H9 (cell line): ENCODE measurements at regions not wholly inside any gene's neighbourhood (a gene's known extent, or its start where the extent isn't known, plus 50 kb on each side); places are given as distances from the start of the nearest gene placed in this dataset.

Experiments
- DNase-seq: peaks from one replicate; pipeline ENCODE4 v3.0.0-alpha.2; 2017
- H2AFZ ChIP-seq: one replicate; pipeline ENCODE4 v1.6.1; 2013; ENCODE audit warnings: mild to moderate bottlenecking, low read length, control low read depth, moderate library complexity
- H2AK5ac ChIP-seq: 2 replicates; pipeline ENCODE4 v1.6.1; 2013; ENCODE audit warnings: low read length, control low read depth, mixed read lengths; ENCODE audit not compliant: insufficient read length
- H2BK120ac ChIP-seq: one replicate; pipeline ENCODE4 v1.6.1; 2013; ENCODE audit warnings: low read depth, mild to moderate bottlenecking, low read length, control low read depth, inconsistent platforms; ENCODE audit not compliant: poor library complexity, severe bottlenecking
- H2BK12ac ChIP-seq: 2 replicates; pipeline ENCODE4 v1.6.1; 2013; ENCODE audit warnings: low read length, control low read depth, mixed read lengths, low read depth; ENCODE audit not compliant: insufficient read length
- H2BK15ac ChIP-seq: 2 replicates; pipeline ENCODE4 v1.6.1; 2013; ENCODE audit warnings: low read depth, low read length, control low read depth
- H2BK20ac ChIP-seq: one replicate; pipeline ENCODE4 v1.6.1; 2013; ENCODE audit warnings: low read depth, mild to moderate bottlenecking, low read length, control low read depth, inconsistent platforms; ENCODE audit not compliant: poor library complexity, severe bottlenecking
- H2BK5ac ChIP-seq: 2 replicates; pipeline ENCODE4 v1.6.1; 2013; ENCODE audit warnings: low read length, control low read depth, mixed read lengths; ENCODE audit not compliant: insufficient read length
- H3K14ac ChIP-seq: 2 replicates; pipeline ENCODE4 v1.6.1; 2013; ENCODE audit warnings: low read length, control low read depth; ENCODE audit not compliant: insufficient read depth
- H3K18ac ChIP-seq: 2 replicates; pipeline ENCODE4 v1.6.1; 2013; ENCODE audit warnings: low read depth, mild to moderate bottlenecking, mixed read lengths, low read length, control low read depth; ENCODE audit not compliant: insufficient read length
- H3K23ac ChIP-seq: 2 replicates; pipeline ENCODE4 v1.6.1; 2013; ENCODE audit warnings: low read length, control low read depth, mixed read lengths, low read depth; ENCODE audit not compliant: insufficient read length
- H3K23me2 ChIP-seq: 2 replicates; pipeline ENCODE4 v1.6.1; 2013; ENCODE audit warnings: low read depth, mild to moderate bottlenecking, mixed read lengths, low read length, control low read depth; ENCODE audit not compliant: insufficient read length, poor library complexity, severe bottlenecking
- H3K27ac ChIP-seq: 2 replicates; pipeline ENCODE4 v1.5.1; 2013; ENCODE audit warnings: low read length, control low read depth, mixed read lengths, low read depth; ENCODE audit not compliant: insufficient read length
- H3K27me3 ChIP-seq: 2 replicates; pipeline ENCODE4 v1.6.1; 2013; ENCODE audit warnings: low read length, control low read depth, inconsistent platforms; ENCODE audit not compliant: insufficient read depth
- H3K4ac ChIP-seq: 2 replicates; pipeline ENCODE4 v1.6.1; 2013; ENCODE audit warnings: low read depth, mild to moderate bottlenecking, control low read depth, inconsistent platforms, low read length, moderate library complexity
- H3K4me1 ChIP-seq: 2 replicates; pipeline ENCODE4 v1.6.1; 2013; ENCODE audit warnings: low read length, control low read depth, inconsistent platforms; ENCODE audit not compliant: insufficient read depth
- H3K4me2 ChIP-seq: 2 replicates; pipeline ENCODE4 v1.6.1; 2013; ENCODE audit warnings: low read length, control low read depth, mixed read lengths; ENCODE audit not compliant: insufficient read length, insufficient read depth
- H3K56ac ChIP-seq: 2 replicates; pipeline ENCODE4 v1.6.1; 2013; ENCODE audit warnings: low read depth, mild to moderate bottlenecking, mixed read lengths, low read length, control low read depth; ENCODE audit not compliant: insufficient read length
- H3K79me1 ChIP-seq: 2 replicates; pipeline ENCODE4 v1.6.1; 2013; ENCODE audit warnings: low read depth, mild to moderate bottlenecking, moderate library complexity, low read length, control low read depth, inconsistent platforms; ENCODE audit not compliant: insufficient read depth, poor library complexity, severe bottlenecking
- H3K79me2 ChIP-seq: 2 replicates; pipeline ENCODE4 v1.6.1; 2013; ENCODE audit warnings: low read length, control low read depth, inconsistent platforms; ENCODE audit not compliant: insufficient read depth
- H3K9ac ChIP-seq: 2 replicates; pipeline ENCODE4 v1.6.1; 2013; ENCODE audit warnings: low read length, control low read depth, mixed read lengths; ENCODE audit not compliant: insufficient read length; ENCODE audit errors: extremely low read depth
- H3K9me3 ChIP-seq: one replicate; pipeline ENCODE4 v1.6.1; 2013; ENCODE audit warnings: low read depth, low read length, inconsistent platforms; ENCODE audit not compliant: control insufficient read depth
- H3T11ph ChIP-seq: one replicate; pipeline ENCODE4 v1.6.1; 2013; ENCODE audit warnings: mild to moderate bottlenecking, low read length, control low read depth, inconsistent platforms
- H4K20me1 ChIP-seq: one replicate; pipeline ENCODE4 v1.6.1; 2013; ENCODE audit not compliant: control insufficient read depth, insufficient read length, insufficient read depth
- H4K5ac ChIP-seq: 2 replicates; pipeline ENCODE4 v1.6.1; 2013; ENCODE audit warnings: low read depth, mild to moderate bottlenecking, mixed read lengths, low read length, control low read depth; ENCODE audit not compliant: insufficient read length
- H4K8ac ChIP-seq: replicated peaks from 2 replicates; pipeline ENCODE4 v1.6.1; 2013; ENCODE audit warnings: low read length, control low read depth, mixed read lengths, low read depth; ENCODE audit not compliant: insufficient read length
- H4K91ac ChIP-seq: 2 replicates; pipeline ENCODE4 v1.6.1; 2013; ENCODE audit warnings: low read depth, mild to moderate bottlenecking, moderate library complexity, mixed read lengths, low read length, control low read depth; ENCODE audit not compliant: insufficient read length
- H3K27ac Mint-ChIP-seq, 3 experiments: 2 replicates in 2 of 3; 3 replicates in 1 of 3; pipeline ENCODE4 v1.8.0; 2020 to 2021; ENCODE audit warnings: mixed read lengths in 3 of 3, mild to moderate bottlenecking in 1 of 3, moderate library complexity in 1 of 3
- H3K27me3 Mint-ChIP-seq: 2 replicates; pipeline ENCODE4 v1.8.0; 2021; ENCODE audit warnings: low read depth, mild to moderate bottlenecking, moderate library complexity, mixed read lengths
- H3K36me3 Mint-ChIP-seq, 3 experiments: 2 replicates in 2 of 3; 3 replicates in 1 of 3; pipeline ENCODE4 v1.8.0; 2020 to 2021; ENCODE audit warnings: low read depth in 3 of 3, mixed read lengths in 3 of 3; ENCODE audit not compliant: insufficient read depth in 1 of 3
- H3K4me1 Mint-ChIP-seq, 2 experiments: 2 replicates each; pipeline ENCODE4 v1.8.0; 2020; ENCODE audit warnings: mixed read lengths in 2 of 2
- H3K4me3 Mint-ChIP-seq, 2 experiments: 2 replicates in 1 of 2; 3 replicates in 1 of 2; pipeline ENCODE4 v1.8.0; 2020 to 2021; ENCODE audit warnings: mild to moderate bottlenecking in 2 of 2, mixed read lengths in 2 of 2, moderate library complexity in 1 of 2
- H3K9me3 Mint-ChIP-seq, 2 experiments: 2 replicates in 1 of 2; 3 replicates in 1 of 2; pipeline ENCODE4 v1.8.0; 2020; ENCODE audit warnings: mild to moderate bottlenecking in 2 of 2, mixed read lengths in 2 of 2, moderate library complexity in 1 of 2
- WGBS: extraction: QIAGEN DNeasy Blood & Tissue Kit; methylation state at CpG from one replicate; pipeline ENCODE4 v1.1.7; 2013; ENCODE audit warnings: missing lambda C conversion rate, low lambda C conversion rate, mixed read lengths; ENCODE audit not compliant: insufficient read length; ENCODE audit errors: extremely low coverage; 5-methylcytosine and 5-hydroxymethylcytosine counted together
- TF ChIP-seq, protein P1 (sequence below): fragments of 200-600 bp; sonication (generic); conservative IDR thresholded peaks from 3 replicates; pipeline ENCODE4 v1.8.0; 2021; ENCODE audit warnings: antibody characterized with exemption, mild to moderate bottlenecking

DNA sequence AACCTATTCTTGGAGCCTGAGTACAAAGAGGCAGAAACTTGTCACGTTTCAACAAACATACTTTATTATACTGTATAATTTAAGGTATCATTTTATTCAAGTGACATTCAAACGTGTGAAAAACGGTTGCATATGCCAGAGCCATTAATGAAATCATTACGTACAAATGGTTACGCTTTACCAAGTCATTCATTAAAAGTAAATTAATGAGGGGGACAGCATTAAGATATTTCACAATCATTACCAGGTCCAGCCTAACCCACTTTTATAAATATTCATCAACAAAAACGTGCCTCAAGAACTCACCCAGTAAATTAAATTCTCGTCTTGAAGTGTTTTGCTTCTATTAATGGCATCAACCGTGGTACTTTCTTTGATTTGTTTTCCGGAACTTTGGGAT is 253.0 kb downstream of the RPS24 start:
- Histone ChIP-seq H2BK5ac (no peak overlapping the region), H3K18ac (no peak overlapping the region), H2BK120ac (no peak overlapping the region), H2AK5ac (no peak overlapping the region), H2BK20ac (no peak overlapping the region), H3K79me1 (no peaks in the 10 kb centered on the region), H3K27me3 (no peaks in the 10 kb centered on the region), H3K4me2 (no peak overlapping the region), H3K9ac (no peak overlapping the region), H3K56ac (no peak overlapping the region), H3K23me2 (no peaks in the 10 kb centered on the region), H3K4ac (no peak overlapping the region), H2BK15ac (no peak overlapping the region), H3K4me1 (peaks cover 4% of the 10 kb centered on the region; the same call in 1 of the 2 replicates), H3K14ac (no peak overlapping the region), H3K9me3 (no peaks in the 10 kb centered on the region), H4K8ac (no peak overlapping the region), H3K23ac (no peak overlapping the region), H3T11ph (no peak overlapping the region), H4K91ac (no peak overlapping the region), H3K27ac (no peak overlapping the region), H2BK12ac (no peak overlapping the region), H4K5ac (no peak overlapping the region), H4K20me1 (no peaks in the 10 kb centered on the region), H2AFZ (no peak overlapping the region), H3K79me2 (no peaks in the 10 kb centered on the region)
- no peaks in the 10 kb centered on the region for H3K9me3 Mint-ChIP-seq
- WGBS = no CpG with 5 or more reads among the region's 9 CpGs
- H3K27ac Mint-ChIP-seq = no peak overlapping the region
- no peaks in the 10 kb centered on the region for H3K36me3 Mint-ChIP-seq
- H3K27me3 Mint-ChIP-seq = peaks cover 6% of the 10 kb centered on the region
- TF ChIP-seq, protein P1, sequence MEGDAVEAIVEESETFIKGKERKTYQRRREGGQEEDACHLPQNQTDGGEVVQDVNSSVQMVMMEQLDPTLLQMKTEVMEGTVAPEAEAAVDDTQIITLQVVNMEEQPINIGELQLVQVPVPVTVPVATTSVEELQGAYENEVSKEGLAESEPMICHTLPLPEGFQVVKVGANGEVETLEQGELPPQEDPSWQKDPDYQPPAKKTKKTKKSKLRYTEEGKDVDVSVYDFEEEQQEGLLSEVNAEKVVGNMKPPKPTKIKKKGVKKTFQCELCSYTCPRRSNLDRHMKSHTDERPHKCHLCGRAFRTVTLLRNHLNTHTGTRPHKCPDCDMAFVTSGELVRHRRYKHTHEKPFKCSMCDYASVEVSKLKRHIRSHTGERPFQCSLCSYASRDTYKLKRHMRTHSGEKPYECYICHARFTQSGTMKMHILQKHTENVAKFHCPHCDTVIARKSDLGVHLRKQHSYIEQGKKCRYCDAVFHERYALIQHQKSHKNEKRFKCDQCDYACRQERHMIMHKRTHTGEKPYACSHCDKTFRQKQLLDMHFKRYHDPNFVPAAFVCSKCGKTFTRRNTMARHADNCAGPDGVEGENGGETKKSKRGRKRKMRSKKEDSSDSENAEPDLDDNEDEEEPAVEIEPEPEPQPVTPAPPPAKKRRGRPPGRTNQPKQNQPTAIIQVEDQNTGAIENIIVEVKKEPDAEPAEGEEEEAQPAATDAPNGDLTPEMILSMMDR = no peak
- peaks cover 36 to 47% of the 10 kb centered on the region in 2 experiments for H3K4me1 Mint-ChIP-seq
- H3K4me3 Mint-ChIP-seq = no peak overlapping the region
- DNase-seq = no peak
